ENCODE measurements at regions not wholly inside any gene's neighbourhood (a gene's known extent, or its start where the extent isn't known, plus 50 kb on each side); places are given as distances from the start of the nearest gene placed in this dataset.

- TF ChIP-seq, protein P1, sequence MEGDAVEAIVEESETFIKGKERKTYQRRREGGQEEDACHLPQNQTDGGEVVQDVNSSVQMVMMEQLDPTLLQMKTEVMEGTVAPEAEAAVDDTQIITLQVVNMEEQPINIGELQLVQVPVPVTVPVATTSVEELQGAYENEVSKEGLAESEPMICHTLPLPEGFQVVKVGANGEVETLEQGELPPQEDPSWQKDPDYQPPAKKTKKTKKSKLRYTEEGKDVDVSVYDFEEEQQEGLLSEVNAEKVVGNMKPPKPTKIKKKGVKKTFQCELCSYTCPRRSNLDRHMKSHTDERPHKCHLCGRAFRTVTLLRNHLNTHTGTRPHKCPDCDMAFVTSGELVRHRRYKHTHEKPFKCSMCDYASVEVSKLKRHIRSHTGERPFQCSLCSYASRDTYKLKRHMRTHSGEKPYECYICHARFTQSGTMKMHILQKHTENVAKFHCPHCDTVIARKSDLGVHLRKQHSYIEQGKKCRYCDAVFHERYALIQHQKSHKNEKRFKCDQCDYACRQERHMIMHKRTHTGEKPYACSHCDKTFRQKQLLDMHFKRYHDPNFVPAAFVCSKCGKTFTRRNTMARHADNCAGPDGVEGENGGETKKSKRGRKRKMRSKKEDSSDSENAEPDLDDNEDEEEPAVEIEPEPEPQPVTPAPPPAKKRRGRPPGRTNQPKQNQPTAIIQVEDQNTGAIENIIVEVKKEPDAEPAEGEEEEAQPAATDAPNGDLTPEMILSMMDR (IDR thresholded peaks at IDR 0.05; ENCODE audit: low read depth, low read length): no peak
Measured at GRCh38 chr12:23169012-23169695, 544.2 kb downstream of the ETNK1 start.

DNA sequence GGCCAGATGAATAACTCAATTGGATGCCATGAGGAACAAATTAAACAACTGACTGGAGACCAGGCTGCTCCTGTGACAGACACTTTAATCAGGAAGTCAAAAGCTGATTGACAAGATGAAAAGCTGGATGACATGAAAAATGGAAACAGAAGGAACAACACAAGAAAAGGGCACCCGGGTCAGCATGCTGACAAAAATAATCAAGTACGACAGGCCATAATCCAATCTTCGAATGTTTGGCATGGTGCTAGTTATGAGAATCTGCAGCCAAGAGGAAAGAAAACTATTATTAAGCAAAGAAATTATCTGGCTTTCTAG lies 544.7 kb downstream of the ETNK1 start:
- TF ChIP-seq, protein P1 (IDR thresholded peaks at IDR 0.05; ENCODE audit: low read depth, low read length): no peak
- DNase-seq: peak; percentile 44
- Histone ChIP-seq H3K27me3 (no peaks in the 10 kb centered on the region), H3K4me3 (ENCODE audit: low read depth, low read length) (no peak overlapping the region), H3K36me3 (no peaks in the 10 kb centered on the region), H3K4me1 (peaks cover 7% of the 10 kb centered on the region), H3K9me3 (no peaks in the 10 kb centered on the region; the same call in none of the 2 replicates)

More at GRCh38 chr12:23169012-23169695, 544.2 kb downstream of the ETNK1 start:
- Histone ChIP-seq H3K27me3 (no peaks in the 10 kb centered on the region), H3K4me3 (ENCODE audit: low read depth, low read length) (no peak overlapping the region), H3K9me3 (no peaks in the 10 kb centered on the region; the same call in none of the 2 replicates), H3K4me1 (peaks cover 7% of the 10 kb centered on the region), H3K36me3 (no peaks in the 10 kb centered on the region)
- no peak for DNase-seq

DNA sequence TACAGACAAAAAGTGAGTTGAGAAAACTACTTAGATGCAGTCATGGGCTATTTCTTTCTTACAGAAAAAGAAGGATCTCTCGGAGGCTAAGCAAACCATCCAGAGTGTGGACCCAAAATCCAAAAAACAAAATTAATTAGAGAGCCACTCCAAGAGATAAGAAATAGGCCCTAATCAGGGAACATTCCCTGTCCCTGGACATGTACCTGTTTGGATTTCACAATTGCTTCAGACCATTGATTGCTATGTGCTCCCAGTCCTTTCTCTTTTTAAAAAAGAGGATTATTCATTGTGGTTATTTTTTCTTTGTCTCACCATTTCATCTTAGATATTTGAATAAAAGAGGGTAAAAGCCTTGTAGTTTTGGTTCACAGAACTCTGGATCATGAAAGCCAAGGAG lies 549.9 kb downstream of the ETNK1 start:
- H3K36me3 ChIP-seq: no peaks in the 10 kb centered on the region
- TF ChIP-seq, protein P1 (IDR thresholded peaks at IDR 0.05; ENCODE audit: low read depth, low read length): no peak
- no peak for DNase-seq

GRCh38 chr12:23185346-23185745 lies 560.4 kb downstream of the ETNK1 start:
- Histone ChIP-seq H3K36me3 (no peaks in the 10 kb centered on the region), H3K4me1 (peaks cover 5% of the 10 kb centered on the region; the same call in 1 of the 2 replicates), H3K4me3 (ENCODE audit: low read depth, low read length) (no peak overlapping the region), H3K9me3 (no peaks in the 10 kb centered on the region), H3K27me3 (no peaks in the 10 kb centered on the region)
- TF ChIP-seq, protein P1 (IDR thresholded peaks at IDR 0.05; ENCODE audit: low read depth, low read length): no peak
- no peak for DNase-seq

More for the DNA sequence above, 549.9 kb downstream of the ETNK1 start:
- Histone ChIP-seq H3K4me1 (no peaks in the 10 kb centered on the region; the same call in 1 of the 2 replicates), H3K9me3 (no peaks in the 10 kb centered on the region; the same call in 1 of the 2 replicates), H3K4me3 (ENCODE audit: low read depth, low read length) (no peak overlapping the region), H3K27me3 (no peaks in the 10 kb centered on the region)

DNA sequence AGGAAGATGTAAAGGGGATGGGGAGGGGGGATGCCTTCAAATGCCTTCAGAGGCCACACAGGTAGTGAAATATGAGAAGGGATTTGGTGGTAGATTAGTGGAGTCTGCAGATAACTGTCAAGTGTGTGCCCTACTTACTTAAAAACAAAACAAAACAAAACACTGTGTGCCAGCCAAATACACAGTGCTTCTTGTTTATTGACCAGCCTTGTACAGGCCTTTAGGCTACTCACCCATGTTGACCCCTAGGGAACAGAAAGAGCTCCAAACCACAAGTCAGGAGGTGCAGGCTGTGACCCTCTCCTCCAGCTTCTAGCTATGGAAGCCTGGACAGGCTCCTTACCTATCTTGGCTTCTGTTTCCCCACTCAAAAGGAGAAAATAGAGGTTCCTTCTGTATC lies 562.0 kb downstream of the ETNK1 start:
- no peaks in the 10 kb centered on the region for H3K27me3 ChIP-seq
- H3K4me1 ChIP-seq: peaks cover 5% of the 10 kb centered on the region; the same call in 1 of the 2 replicates
- no peak overlapping the region for H3K4me3 ChIP-seq (ENCODE audit: low read depth, low read length)
- no peaks in the 10 kb centered on the region for H3K9me3 ChIP-seq
- TF ChIP-seq, protein P1 (IDR thresholded peaks at IDR 0.05; ENCODE audit: low read depth, low read length): no peak
- no peak for DNase-seq
- H3K36me3 ChIP-seq: no peaks in the 10 kb centered on the region

DNA sequence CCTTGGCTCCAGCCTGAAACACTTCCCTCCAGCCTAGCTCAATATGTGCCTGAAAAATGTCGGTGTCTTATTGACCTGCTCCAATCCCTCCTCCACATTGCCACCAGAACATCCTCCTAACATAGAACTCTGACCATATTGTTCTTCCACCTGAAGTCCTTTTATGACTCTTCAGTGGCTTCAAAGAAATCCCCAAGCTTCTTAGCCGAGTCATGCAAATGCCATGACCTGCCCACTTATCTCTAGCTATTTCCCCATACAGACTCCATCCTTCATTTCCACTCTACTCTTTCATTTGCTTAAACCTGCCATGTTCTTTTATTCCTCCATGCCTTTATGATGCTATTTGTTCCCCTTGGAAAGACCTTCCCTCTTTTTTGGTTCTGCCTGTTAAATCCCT lies 568.6 kb downstream of the ETNK1 start:
- Histone ChIP-seq H3K9me3 (no peaks in the 10 kb centered on the region), H3K36me3 (no peaks in the 10 kb centered on the region), H3K27me3 (no peaks in the 10 kb centered on the region), H3K4me3 (ENCODE audit: low read depth, low read length) (no peak overlapping the region), H3K4me1 (no peaks in the 10 kb centered on the region)
- TF ChIP-seq, protein P1 (IDR thresholded peaks at IDR 0.05; ENCODE audit: low read depth, low read length): no peak
- DNase-seq: no peak
